ENCODE measurements at regions not wholly inside any gene's neighbourhood (a gene's known extent, or its start where the extent isn't known, plus 50 kb on each side); places are given as distances from the start of the nearest gene placed in this dataset.

GRCh38 chr7:108686494-108686893, 116.8 kb downstream of the DNAJB9 start:
- no peak for ATAC-seq
- Histone ChIP-seq H3K9ac (ENCODE audit: insufficient read depth, low read depth, low read length) (no peak overlapping the region), H2AFZ (ENCODE audit: low read length) (no peak overlapping the region), H3K4me3 (replicated peaks in 1 of 3; ENCODE audit: insufficient read depth in 1 of 3, low read depth in 2 of 3, low read length in 3 of 3) (no peak overlapping the region), H3K79me2 (ENCODE audit: insufficient read depth, low read length) (no peaks in the 10 kb centered on the region), H3K27me3 (ENCODE audit: control insufficient read depth in 1 of 2, insufficient read depth in 2 of 2, low read length in 2 of 2) (no peaks in the 10 kb centered on the region; a peak in 1 of 5 replicates), H3K9me3 (ENCODE audit: low read length) (no peaks in the 10 kb centered on the region), H4K20me1 (ENCODE audit: insufficient read depth, low read length) (no peaks in the 10 kb centered on the region), H3K4me1 (ENCODE audit: insufficient read depth, low read length) (no peaks in the 10 kb centered on the region), H3K27ac (ENCODE audit: extremely low read length, insufficient read depth, low read length) (no peak overlapping the region), H3K36me3 (replicated peaks in 1 of 2; ENCODE audit: control insufficient read depth in 1 of 2, insufficient read depth in 2 of 2, low read length in 2 of 2) (no peaks in the 10 kb centered on the region), H3K4me2 (ENCODE audit: low read depth, low read length) (no peak overlapping the region)
- in situ Hi-C loops (cut with HindIII; ENCODE audit: extremely low pct_ligation_motif_present, low pct_unique_long_range_greater_than_20kb) (no loop called here), intact Hi-C loops (cut with micrococcal nuclease; ENCODE audit: unreplicated experiment) (no loop called here)
- CTCF ChIA-PET (ENCODE audit: low intra/inter-chr PET ratio, low total read pairs): no interaction called here
- DNase-seq (ENCODE audit: low spot score): no peak
- TF ChIP-seq ZNF430 (CRISPR knock-in tag; IDR thresholded peaks at IDR 0.05) (no peak), BRCA1 (CRISPR knock-in tag; IDR thresholded peaks at IDR 0.05) (no peak), ZNF256 (CRISPR knock-in tag; conservative IDR thresholded peaks at IDR 0.05) (no peak), NFIB (CRISPR knock-in tag; IDR thresholded peaks at IDR 0.05; ENCODE audit: borderline replicate concordance) (no peak), ZFAT (CRISPR knock-in tag; conservative IDR thresholded peaks at IDR 0.05) (no peak), PHF5A (CRISPR knock-in tag; IDR thresholded peaks at IDR 0.05; ENCODE audit: low read depth, unreplicated experiment) (no peak), ZSCAN29 (CRISPR knock-in tag; conservative IDR thresholded peaks at IDR 0.05) (no peak), ZNF30 (CRISPR knock-in tag; IDR thresholded peaks at IDR 0.05) (no peak), HNRNPK (IDR thresholded peaks at IDR 0.05; ENCODE audit: low read depth, low read length, poor library complexity, severe bottlenecking) (no peak), YY1 (IDR thresholded peaks at IDR 0.05; ENCODE audit: insufficient read depth, insufficient replicate concordance, low read depth, low read length) (no peak), PAWR (CRISPR knock-in tag; IDR thresholded peaks at IDR 0.05; ENCODE audit: borderline replicate concordance) (no peak), PLRG1 (conservative IDR thresholded peaks at IDR 0.05) (no peak), ZNF180 (CRISPR knock-in tag; IDR thresholded peaks at IDR 0.05; ENCODE audit: borderline replicate concordance, low read depth) (no peak), HDAC2 (CRISPR knock-in tag; IDR thresholded peaks at IDR 0.05) (no peak), ZNF660 (CRISPR knock-in tag; IDR thresholded peaks at IDR 0.05; ENCODE audit: borderline replicate concordance, low read depth) (no peak)
- BruUV-seq (replicated peaks): no TSS peak
- WGBS (ENCODE audit: low lambda C conversion rate): 8% methylated on average over 1 of the region's 1 CpG
- FAIRE-seq: no peak
- POLR2A ChIA-PET: no interaction called here
